HPDE6-E6E7 (cell line): ENCODE measurements at regions not wholly inside any gene's neighbourhood (a gene's known extent, or its start where the extent isn't known, plus 50 kb on each side); places are given as distances from the start of the nearest gene placed in this dataset.

Source experiments
- DNase-seq: peaks from one replicate; pipeline ENCODE4 v3.0.0; 2011; ENCODE audit warnings: missing footprints; ENCODE audit errors: extremely low spot score

DNA sequence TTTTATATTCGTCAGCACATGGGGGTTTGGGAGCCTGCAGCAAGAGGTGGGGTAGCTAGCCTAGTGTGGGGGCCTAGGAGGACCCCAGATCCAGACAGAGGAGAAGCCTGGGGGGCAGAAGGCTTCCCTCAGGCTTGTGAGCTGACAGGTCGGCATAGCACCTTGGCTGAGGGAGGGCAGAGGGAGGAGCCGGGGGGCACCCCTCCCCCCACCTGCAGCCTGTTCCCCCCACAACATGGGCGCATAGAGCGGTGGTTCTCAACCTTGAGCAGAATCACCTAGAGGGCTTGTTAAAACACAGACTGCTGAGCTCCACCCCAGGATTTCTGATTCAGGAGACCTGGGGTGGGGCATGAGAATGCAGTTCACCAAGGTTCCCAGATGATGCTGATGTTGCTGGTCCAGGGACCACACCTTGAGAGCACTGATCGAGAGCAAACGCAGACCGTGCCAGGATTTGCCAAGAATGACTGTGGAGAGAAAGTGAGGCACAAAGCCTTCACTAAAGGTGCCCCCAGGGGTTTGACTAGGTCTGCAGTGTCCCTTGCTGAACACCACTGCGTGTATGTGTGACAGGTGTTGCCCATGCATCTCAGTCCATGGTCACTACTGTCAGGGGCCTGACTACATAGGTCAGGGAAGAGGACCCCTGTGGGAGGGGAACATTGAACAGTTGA is 163.3 kb downstream of the MACROH2A1 start:
- DNase-seq: no peak

DNA sequence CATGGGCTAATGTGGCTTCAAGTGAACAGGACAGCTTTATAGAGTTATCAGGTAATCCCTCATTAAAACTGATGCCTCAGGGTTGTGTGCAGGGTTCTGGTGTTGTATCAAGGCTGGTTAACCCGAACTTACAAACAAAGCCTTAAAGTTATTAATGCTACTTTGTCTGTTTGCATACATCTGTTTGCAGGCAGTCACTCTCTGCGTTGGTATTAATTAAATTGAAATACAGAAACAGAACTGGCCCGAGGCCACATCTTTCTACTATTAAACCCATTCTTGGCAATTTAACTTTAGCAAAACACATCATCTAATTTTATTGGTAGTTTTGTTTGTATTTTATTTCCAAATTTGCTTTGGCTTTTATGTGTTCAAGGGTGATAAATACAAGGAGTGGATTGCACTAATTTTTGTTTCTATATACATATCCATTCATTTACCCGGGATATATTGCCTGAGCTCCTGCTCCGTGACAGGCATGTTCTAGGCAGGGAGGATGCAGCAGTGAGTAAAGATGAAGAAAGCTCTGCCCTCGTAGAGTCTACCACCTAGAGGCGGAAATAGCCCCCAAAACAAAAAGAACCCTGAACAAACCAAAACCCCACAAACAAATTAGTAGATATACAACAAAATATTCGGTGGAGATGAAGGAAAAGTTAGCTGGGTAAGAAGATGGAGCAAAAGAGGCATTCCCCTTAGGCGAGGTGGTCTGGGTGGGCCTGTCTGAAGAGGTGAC is 164.2 kb downstream of the MACROH2A1 start:
- no peak for DNase-seq

DNA sequence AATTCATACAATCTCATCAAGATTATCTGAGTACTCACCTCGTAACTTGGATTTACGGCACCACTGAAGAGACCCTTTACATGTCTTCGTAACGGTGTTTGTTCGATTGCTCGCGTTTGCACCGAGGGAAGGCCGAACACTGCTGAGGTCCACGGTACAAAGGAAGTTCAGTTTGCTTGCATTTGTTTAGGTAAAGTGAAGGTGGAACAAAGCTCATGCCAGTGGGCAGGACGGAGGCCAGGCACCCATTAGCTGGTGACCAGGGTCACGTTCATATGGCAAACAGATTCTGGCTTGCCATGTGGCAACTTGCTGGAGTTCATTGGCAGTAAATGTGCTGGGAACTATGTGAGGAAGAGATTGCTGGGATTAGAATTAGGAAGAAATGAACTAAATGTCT is 164.8 kb downstream of the MACROH2A1 start:
- no peak for DNase-seq

DNA sequence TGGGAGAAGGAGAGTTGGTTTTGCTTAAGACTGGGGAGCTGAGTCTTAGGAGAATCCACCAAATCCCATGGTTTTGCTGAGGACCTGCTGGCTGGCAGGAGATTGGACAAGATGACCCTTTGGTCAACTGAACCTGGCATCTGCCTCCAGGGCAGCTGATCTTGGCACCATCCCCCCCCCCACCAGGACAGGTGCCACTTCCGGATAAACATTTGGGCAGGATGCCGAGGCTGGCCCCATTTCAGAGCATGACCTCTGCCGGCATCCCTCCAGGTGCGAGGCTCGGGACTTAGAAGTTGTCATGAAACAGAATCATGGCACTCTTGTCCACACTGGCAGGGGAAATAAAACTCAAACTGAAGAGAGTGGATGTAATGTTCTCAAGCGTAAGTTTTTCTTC is 165.6 kb downstream of the MACROH2A1 start:
- no peak for DNase-seq

DNA sequence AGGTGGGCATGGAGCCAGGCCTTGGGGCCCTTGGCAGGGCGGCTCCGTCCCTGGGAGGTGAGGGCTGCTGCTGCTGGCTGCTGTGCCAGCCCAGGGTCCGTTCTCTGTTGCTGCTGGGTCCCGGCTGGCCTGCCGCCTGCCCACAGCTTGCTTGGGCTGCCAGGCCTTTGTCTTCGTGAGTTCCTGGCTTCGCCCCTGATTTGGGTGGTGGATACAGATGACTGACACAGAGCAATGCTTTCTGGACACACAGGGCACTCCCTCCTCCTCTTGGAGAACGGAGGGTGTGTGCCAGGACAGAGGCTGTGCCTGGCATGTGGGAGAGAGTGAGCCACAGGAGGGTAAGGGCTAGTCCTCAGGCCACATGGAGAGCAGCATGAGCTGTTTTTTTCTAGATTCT is 166.1 kb downstream of the MACROH2A1 start:
- no peak for DNase-seq

DNA sequence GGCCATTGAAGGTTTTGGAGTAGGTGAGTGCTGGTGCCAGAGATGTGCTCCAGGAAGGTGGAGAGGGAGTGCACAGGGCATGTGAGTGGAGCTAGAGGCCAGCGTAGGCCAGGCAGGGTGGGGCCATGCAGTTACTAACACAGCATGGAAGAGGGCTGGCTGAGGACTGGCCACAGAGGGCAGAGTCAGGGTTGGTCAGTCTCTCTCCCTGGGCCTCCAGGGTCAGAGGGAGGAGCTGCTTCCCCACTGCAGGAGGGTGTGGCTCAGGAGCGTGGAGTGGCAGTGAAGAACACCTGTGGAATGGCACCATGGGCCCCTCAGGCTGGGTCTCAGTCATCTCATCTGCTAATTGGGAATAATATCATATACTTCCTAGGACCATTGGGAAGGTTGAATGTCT is 167.7 kb downstream of the MACROH2A1 start:
- no peak for DNase-seq

DNA sequence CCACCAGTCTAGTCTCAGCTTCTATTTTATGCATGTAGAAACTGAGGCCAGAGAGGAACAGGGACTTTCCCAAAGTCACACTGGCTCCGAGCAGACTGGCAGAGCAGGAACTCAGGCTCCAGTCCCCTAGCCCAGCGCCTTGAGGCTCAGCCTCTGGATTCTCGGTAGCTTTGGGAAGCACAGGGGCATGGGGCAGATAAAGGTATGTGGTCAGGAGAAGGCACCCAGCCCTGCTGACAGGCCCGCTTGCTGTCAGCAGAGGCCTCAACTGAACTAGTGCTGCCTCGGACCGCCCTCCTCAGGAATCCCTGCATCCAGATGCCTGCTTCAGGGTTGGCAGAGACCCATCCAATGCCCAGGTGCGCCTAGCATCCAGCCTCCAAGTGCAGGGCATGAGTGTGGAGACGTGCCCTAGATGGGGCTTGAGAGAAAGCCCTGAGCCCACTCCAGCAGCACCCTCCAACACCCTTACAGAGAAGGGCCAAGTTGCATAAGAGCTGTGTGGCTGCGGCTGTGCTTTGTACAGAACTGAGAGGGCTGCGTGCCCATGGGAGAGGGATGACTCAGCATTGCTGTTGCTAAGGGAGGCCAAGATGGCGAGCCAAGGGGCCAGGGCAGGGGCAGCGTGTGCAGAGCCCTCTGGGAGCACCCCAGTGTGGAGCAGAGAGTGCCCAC is 168.6 kb downstream of the MACROH2A1 start:
- DNase-seq: no peak

DNA sequence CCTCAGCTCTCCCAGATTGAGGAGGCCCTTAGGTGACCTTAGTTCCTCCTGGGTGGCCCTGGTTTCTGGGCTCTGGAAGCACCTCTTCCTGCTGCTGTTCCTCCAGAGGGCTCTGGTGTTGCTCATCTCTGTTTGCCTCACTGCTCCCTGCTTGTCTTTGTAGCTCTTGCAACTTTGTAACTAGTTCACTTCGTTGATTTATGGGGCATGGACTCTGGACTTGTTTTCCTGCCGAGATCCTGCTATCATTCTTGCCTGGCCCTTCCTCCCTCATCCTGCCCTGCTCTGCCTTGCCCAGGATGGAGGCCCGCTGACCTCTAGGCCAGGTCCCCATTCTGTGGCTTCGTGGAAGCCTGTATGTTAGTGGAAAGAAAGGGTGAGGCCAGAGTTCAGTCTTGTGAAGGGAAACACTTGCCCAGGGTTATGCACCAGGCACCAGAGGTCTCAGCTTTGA is 169.3 kb downstream of the MACROH2A1 start:
- DNase-seq: no peak

DNA sequence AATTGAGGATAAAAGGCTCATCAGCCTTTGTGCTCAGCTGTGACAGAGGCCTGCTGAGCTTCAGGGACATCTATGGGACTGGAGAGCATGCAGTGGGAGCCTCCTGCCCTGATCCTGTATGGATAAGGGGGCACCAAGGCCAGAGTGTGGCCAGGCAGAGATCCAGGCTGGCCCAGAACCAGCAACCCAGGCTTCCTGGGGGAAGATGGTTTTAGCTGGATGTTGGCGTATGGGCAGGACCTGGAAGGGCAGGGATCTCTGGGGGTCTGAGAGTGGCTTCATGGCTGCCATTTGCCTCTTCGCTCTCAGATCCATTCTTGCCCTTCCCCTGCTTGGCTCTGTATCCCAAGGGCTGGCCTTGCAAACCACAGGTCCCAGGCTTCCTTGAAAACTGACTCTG is 169.9 kb downstream of the MACROH2A1 start:
- no peak for DNase-seq

DNA sequence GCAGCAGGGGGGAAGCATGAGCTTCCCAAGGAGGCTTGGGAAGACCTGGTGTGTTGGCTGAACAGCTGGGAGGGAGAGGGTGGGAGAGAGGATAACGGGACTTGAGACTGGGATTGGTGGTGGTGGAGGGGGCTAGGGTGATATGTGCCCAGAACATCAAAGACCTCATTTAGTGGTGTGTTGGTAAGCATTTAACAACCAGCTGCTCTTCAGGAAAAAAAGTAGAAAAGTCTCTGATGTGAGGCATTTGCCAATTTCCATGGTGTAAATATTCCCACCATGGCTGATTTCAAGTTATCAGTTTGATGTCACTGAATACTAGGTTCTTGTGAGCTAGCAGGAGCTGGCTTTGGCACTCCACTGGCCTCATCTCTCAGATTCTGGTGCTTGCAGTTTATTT is 170.8 kb downstream of the MACROH2A1 start:
- no peak for DNase-seq

DNA sequence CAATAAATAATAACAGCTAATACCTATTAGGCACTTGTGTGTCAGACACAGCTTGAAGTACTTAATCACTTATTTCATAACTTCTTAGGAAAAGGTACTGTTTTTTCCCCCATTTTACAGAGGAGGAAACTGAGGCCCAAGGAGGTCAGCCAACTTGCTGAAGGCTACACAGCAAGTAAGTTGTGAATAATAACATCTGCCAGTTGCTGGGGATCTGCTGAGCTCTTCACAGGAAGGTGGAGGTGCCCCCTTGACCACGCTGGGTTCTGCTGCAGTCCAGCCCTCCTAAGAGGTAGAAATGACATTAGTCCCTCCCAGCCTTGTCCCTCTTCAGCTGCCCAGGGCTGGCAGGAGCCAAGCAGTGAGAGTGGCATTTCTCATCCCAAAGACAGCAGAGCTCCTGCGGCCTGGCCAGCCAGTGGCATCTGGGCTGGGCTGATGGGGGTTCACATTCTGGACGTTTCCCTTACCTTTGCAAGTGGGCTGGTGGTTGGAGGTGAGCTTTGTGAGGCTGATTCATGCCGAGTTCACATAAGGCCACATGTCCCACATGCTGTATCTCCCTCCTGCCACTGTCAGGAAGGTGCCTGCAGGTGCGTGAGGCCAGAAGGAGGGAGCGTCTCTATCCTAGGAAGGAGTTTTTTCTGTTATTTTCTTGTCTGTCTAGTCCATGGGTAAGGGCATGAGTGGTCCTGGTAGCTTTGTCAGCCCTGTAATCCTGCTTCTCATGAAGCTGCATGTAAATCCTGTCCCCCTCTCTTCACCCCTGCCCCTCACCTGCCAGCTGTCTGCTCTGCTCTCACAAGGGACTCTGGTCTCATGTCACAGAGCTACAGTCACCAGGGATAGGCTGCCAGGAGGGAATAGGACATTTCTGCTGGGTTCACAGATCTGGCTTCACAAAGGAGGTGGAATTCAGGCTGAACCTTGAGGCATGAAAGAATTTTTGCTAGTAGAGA is 171.7 kb downstream of the MACROH2A1 start:
- DNase-seq: no peak

DNA sequence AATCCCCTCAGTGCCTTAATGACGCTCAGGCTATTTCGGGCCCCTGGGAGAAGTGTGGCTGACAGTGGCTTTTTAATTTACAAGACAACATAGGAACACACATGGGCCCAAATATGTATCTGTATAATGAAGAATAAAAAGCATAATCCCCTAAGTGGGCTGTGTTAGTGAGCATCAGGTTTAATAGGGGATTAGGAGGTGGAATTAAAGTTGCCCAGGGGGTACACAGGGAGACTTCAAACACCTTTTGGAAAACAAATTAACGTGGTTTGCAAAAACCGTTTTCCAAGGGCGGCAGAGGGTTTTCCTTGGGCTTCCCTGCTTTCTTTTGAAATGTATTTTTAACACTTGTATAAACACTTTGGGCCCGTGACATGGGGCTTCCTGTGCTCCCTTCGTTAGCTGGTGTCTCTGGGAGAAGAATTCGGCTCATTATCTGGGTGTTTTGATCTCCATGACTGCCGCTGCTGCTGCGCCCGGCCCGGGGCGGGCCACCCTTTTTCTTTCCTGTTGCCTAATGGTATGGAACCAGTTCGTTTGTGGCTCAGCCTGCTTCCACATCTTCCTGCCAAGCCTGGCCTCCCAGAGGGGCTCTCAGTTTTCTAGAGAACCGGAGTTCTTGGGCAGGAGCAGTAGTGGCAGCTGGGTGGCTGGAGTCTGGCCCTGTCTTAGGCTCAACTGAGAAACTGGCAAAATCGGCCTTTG is 173.0 kb downstream of the MACROH2A1 start:
- no peak for DNase-seq

DNA sequence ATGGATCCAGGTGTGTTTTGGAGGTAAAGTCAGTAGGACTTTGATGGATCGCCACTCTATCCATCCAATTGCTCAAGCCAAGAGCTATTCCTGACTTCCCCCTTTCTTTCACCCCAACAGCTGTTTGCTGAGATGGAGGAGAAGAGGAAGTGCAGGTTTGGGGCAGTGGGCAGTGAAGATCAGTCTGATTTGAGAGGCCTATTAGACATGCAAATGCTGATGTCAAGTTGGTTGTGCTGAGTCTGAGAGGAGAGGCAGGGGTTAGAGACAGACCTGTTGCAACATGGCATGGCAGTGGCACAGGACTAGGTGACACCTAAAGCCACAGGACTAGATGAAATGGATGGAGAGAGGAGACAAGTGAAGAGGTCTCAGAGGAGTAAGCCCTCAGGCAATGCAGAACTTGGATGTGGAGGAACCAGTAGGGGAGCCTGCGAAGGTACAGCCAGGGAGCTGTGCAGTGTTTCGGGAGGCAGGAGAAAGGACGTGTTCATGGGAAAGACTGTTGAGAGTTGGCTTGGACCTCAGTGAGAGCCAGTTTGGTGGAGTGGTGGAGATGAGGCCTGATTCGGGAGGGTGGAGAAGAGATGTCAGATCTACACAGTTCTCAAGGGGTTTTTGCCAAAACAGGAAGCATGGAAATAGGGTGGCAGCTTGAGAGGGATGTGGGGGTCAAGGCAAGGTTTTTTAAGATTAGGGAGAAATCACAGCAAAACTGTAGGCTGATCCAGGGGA is 175.0 kb downstream of the MACROH2A1 start:
- DNase-seq: no peak

DNA sequence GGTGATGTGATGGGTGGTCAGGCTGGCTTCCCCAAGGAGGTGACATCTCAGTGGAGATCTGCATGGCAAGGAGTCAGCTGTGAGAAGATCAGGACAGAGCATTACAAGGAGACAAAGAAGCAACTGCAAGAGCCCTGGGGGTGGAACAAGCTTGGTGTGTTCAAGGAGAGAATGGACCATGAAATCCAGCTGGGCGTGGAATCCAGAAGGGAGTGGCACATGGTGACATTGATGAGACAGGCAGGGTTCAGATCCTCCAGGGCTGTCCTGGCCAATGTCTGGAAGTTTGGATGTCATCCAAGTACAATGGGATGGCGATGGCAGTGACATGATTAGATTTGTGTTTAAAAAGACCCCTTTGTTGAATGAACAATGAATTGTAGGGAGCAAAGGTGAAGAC is 175.6 kb downstream of the MACROH2A1 start:
- no peak for DNase-seq

DNA sequence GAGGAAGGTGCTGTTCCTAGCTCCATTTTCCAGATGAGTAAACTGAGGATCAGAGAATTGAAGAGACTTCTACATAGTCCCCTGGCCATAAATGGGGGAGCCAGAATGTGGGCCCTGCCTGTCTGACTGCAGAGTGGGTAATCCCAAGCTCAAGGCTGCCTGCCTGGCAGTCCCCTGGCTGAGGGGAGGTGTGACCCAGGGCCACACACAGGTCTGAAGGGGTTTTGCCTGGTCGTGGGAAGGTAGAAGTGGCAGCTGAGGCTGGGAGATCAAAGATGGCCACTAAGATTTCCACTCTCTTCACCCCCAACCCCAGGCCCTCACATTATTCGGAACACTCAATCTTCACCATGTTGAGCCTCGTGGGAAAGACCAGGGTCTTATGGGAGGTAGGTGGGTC is 176.3 kb downstream of the MACROH2A1 start:
- DNase-seq: no peak

DNA sequence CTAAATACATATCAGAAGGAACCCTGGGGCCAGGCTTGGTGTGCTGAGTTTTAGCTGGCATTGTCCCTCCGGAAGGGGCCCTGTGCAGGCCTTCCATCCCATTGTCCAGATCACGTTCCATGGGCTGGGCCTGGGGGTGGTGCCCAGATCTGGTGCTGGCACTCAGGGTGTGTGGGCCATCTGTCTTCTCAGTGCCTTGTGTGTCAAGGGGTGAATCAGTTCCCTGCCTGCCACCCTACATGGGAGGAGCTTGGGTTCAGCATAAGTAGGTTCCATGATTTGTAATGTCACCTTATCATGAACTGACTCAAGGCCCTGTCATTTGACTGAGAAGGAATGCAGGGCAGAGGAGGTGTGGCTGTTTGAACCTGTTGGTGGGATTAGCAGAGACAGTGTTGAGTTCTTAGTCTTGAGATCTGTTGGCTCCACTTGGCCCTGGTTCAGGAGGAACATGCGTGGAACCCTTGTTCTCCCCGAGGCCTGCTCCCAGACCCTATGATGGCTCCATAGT is 176.8 kb downstream of the MACROH2A1 start:
- DNase-seq: no peak

DNA sequence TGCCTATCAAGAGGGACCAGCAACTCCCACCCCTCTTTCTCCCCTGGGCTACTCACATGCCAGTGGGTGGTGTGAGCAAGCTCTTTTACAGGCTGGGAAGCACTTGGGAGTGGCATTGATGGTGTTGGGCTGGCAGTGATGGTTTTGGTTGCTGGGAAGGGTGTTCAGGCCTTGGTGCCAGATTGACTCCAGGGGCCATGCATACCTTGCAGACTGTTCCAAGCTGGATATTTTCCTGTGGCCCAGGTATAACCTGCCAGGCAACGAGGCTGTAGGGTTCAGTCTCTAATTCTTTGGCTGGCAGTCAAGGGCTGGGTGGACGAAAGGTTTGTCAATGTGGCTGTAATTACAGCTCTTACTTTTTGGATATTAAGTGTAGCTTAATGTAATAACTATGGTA is 177.3 kb downstream of the MACROH2A1 start:
- DNase-seq: no peak

DNA sequence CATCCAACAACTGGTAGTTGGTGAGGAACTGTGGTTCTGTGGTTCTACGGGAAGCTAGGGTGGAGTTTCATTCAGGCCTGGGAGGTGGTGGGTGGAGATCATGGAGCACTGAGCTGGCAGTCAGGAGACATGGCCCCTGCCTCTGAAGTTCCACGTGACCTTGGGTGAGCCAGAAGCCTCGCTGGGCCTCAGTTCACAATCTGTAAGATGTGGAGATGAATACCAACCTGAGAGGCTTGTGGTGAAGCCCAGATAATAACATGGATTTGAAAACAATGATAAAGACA is 177.9 kb downstream of the MACROH2A1 start:
- no peak for DNase-seq

DNA sequence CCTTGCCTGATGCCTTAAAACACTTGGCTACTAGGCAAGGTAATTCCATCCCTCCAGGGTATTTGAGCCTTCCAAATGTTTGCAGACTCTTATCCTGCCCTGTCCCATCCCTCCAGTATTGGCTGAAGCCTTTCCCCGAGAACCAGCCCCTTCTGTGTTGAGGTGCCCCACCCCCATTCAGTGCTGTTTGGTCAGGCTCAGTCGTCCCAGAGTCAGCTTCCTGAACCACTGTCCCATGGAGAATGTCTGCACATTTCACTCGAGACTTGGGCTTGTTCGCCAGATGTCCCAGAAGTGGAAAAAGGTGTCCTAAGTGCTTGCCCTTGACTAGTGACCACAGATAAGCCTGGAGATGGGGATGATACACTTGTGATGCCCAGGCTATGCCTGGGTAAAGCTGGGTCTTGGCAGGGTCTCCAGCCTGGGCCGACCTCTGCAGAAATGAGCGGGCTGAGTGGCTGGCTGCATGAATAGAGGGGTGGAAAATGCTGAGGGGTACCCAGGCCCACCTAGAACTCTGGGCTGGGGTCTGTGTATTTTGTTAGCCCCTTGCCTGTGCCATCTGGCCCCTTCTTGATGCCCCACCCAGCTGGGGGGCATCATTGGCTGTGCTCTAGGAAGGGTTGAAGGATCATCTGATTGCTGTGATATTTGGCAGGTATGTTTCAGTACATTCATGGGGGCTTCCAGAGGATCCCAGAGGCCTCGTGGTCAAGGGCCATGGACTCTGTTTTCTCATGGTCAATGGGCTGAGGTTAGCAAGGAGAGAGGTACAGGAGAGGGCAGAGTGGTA is 178.4 kb downstream of the MACROH2A1 start:
- no peak for DNase-seq

DNA sequence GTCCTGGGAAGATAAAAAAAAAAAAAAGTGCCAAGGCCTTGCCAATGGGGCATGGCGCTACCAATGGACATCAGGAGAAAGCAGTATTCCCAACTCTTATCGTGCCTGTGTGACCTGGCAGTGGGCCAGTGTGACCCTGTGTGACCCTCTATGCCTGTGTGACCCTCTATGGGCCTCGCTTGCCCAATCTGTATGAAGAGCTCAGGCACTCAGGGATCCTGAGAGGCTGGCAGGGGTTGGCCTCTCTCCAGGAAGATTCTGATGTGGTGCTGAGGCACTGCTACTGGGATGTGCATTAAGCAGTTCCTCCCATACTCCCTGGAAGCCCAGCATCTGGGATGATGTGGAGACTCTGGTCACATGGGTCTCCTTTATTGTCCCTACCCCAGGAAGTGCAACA is 179.2 kb downstream of the MACROH2A1 start:
- DNase-seq: no peak
